Fibroblast of mammary gland (primary cell): ENCODE measurements at regions not wholly inside any gene's neighbourhood (a gene's known extent, or its start where the extent isn't known, plus 50 kb on each side); places are given as distances from the start of the nearest gene placed in this dataset.
A peak's percentile ranks its signal among the peaks of the same experiment; 100 is the strongest.

Experiments
- DNase-seq: peaks from one replicate; pipeline ENCODE4 v3.0.0-alpha.2; 2010; ENCODE audit warnings: low read depth
- H3K4me3 ChIP-seq: 2 replicates; pipeline ENCODE4 v1.5.1; 2011; ENCODE audit warnings: low read depth, mild to moderate bottlenecking, low read length, moderate library complexity; ENCODE audit not compliant: control insufficient read depth
- CTCF ChIP-seq: conservative IDR thresholded peaks from 2 replicates; pipeline ENCODE4 v1.5.1; 2011; ENCODE audit warnings: low read depth, low read length, inconsistent platforms; ENCODE audit not compliant: control insufficient read depth, insufficient read depth

GRCh38 chr7:81500631-81501030, 269.2 kb downstream of the HGF start:
- no peak overlapping the region for H3K4me3 ChIP-seq
- no peak for DNase-seq
- TF ChIP-seq CTCF, result no peak

GRCh38 chr7:81499262-81500116, 270.4 kb downstream of the HGF start:
- H3K4me3 ChIP-seq, result no peak overlapping the region
- peak; percentile 83 for TF ChIP-seq CTCF
- DNase-seq, result peak; percentile 93

GRCh38 chr7:81498176-81498575, 271.7 kb downstream of the HGF start:
- no peak for DNase-seq
- no peak for TF ChIP-seq CTCF
- no peak overlapping the region for H3K4me3 ChIP-seq

DNA sequence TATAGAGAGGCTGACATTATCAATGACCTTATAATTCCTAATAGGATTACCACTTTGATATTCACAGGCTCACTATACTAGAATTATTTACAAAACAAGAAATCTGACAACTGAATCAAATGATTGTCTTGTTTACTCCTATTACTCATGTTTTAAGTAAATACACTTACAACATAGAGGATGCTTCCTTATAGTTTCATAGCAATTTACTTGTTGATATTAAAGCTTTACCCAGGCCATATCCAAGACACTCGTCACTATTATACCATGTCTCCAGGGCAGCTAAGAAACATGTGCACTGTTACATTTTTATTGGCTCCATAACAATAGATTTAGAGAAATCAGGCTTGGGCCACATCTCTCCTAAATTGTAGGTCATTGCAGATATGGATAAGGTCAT, 276.9 kb downstream of the HGF start:
- DNase-seq, result no peak
- H3K4me3 ChIP-seq, result no peak overlapping the region

DNA sequence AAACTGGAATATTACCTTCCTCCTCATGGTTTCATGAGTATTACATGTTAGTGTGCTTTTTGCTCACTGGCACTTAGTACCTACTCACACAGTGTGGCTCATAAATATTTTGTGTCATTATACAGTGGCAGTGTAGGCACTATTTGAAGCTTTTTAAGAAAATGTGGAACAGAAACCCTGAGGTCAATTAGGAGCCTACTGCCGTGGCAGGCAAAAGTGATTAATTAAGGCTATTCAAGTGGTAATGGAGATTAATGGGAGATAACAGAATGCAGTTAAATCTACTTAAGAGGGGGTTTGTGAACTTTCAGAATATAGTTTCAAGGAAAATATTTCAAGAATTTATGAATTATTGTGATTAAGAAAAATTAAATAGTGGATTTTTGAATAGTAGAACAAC, 277.6 kb downstream of the HGF start:
- DNase-seq, result no peak
- H3K4me3 ChIP-seq, result no peak overlapping the region
- TF ChIP-seq CTCF, result no peak

More for the DNA sequence above, 276.9 kb downstream of the HGF start:
- TF ChIP-seq CTCF, result no peak

DNA sequence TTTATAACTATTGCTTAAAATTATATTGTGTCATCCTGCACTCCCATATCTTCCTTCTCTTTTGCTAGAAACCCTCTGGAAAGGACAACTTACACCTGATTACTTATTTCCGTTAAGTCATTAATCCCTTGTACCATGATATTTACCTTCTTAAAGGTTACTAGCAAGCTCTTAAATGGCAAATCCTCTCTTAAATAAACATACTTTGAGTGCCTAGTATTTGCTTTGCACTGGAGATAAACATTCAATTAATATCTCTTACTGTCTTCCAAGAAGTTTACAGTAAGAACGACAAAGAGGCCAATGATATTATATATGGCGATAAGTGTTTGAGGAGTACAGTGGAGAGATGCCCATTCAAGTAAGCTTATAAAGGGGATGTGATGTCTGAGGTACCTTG, 278.3 kb downstream of the HGF start:
- no peak for TF ChIP-seq CTCF

More for the DNA sequence above, 278.3 kb downstream of the HGF start:
- no peak for DNase-seq
- H3K4me3 ChIP-seq, result no peak overlapping the region
